ENCODE measurements at regions not wholly inside any gene's neighbourhood (a gene's known extent, or its start where the extent isn't known, plus 50 kb on each side); places are given as distances from the start of the nearest gene placed in this dataset.

GRCh38 chr5:54360925-54361662 is 50.7 kb upstream of the ARL15 start:
- no peaks in the 10 kb centered on the region for H3K4me1 ChIP-seq (ENCODE audit: control insufficient read depth, extremely low read depth, insufficient read depth, low read length)
- H3K36me3 ChIP-seq (ENCODE audit: control insufficient read depth, insufficient read depth, low read length) = no peaks in the 10 kb centered on the region
- H3K9ac ChIP-seq (ENCODE audit: insufficient read depth, low read length) = no peak overlapping the region
- no peak overlapping the region for H2AFZ ChIP-seq (ENCODE audit: low read length)
- H3K27ac ChIP-seq (ENCODE audit: insufficient read depth, low read length) = no peak overlapping the region
- DNase-seq (ENCODE audit: low read depth in 2 of 2) = peak in 1 of 2 donors; percentile 20
- H3K79me2 ChIP-seq (ENCODE audit: control insufficient read depth, insufficient read depth, low read length) = no peaks in the 10 kb centered on the region
- no peaks in the 10 kb centered on the region for H3K9me3 ChIP-seq (ENCODE audit: control insufficient read depth, insufficient read depth, low read depth, low read length)
- TF ChIP-seq EZH2 (IDR thresholded peaks at IDR 0.05; ENCODE audit: low read length, missing control alignments) = no peak
- no peak for TF ChIP-seq CTCF (conservative IDR thresholded peaks at IDR 0.05 in 1 of 2, IDR thresholded peaks at IDR 0.05 in 1 of 2; ENCODE audit: low read depth in 1 of 2, low read length in 2 of 2)
- H3K4me3 ChIP-seq (replicated peaks in 1 of 4; ENCODE audit: control extremely low read depth in 1 of 4, insufficient read depth in 1 of 4, low read depth in 3 of 4, low read length in 4 of 4) = no peak overlapping the region
- no peaks in the 10 kb centered on the region for H3K27me3 ChIP-seq (ENCODE audit: control insufficient read depth, insufficient read depth, low read length)
- no peak overlapping the region for H3K4me2 ChIP-seq (ENCODE audit: extremely low read depth, insufficient read depth, low read length)
- H4K20me1 ChIP-seq (ENCODE audit: control insufficient read depth, extremely low read depth, insufficient read depth, low read length) = no peaks in the 10 kb centered on the region
